ENCODE measurements at regions not wholly inside any gene's neighbourhood (a gene's known extent, or its start where the extent isn't known, plus 50 kb on each side); places are given as distances from the start of the nearest gene placed in this dataset.

GRCh38 chr3:157858821-157859220 is 247.4 kb downstream of the SHOX2 start:
- no peak for ATAC-seq
- no TSS peak for BruUV-seq (replicated peaks)
- H3K27ac ChIP-seq (ENCODE audit: low read depth, low read length): no peak overlapping the region
- ChIA-PET POLR2A (no interaction called here), RAD21 (ENCODE audit: low non-redundant PET in 1 of 2, low total read pairs in 2 of 2, uncharacterized antibody in 2 of 2, unreplicated experiment in 2 of 2) (no interaction called here), CTCF (no interaction called here)
- no peak for TF ChIP-seq ELF1 (IDR thresholded peaks at IDR 0.05; ENCODE audit: borderline replicate concordance, low read depth)
- TF ChIP-seq TCF7L2 (IDR thresholded peaks at IDR 0.05; ENCODE audit: borderline replicate concordance, extremely low read depth, insufficient read depth, insufficient read length): no peak
- TF ChIP-seq, protein P1, sequence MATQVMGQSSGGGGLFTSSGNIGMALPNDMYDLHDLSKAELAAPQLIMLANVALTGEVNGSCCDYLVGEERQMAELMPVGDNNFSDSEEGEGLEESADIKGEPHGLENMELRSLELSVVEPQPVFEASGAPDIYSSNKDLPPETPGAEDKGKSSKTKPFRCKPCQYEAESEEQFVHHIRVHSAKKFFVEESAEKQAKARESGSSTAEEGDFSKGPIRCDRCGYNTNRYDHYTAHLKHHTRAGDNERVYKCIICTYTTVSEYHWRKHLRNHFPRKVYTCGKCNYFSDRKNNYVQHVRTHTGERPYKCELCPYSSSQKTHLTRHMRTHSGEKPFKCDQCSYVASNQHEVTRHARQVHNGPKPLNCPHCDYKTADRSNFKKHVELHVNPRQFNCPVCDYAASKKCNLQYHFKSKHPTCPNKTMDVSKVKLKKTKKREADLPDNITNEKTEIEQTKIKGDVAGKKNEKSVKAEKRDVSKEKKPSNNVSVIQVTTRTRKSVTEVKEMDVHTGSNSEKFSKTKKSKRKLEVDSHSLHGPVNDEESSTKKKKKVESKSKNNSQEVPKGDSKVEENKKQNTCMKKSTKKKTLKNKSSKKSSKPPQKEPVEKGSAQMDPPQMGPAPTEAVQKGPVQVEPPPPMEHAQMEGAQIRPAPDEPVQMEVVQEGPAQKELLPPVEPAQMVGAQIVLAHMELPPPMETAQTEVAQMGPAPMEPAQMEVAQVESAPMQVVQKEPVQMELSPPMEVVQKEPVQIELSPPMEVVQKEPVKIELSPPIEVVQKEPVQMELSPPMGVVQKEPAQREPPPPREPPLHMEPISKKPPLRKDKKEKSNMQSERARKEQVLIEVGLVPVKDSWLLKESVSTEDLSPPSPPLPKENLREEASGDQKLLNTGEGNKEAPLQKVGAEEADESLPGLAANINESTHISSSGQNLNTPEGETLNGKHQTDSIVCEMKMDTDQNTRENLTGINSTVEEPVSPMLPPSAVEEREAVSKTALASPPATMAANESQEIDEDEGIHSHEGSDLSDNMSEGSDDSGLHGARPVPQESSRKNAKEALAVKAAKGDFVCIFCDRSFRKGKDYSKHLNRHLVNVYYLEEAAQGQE (IDR thresholded peaks at IDR 0.05; ENCODE audit: low read depth): no peak
- no peak for TF ChIP-seq RAD21 (IDR thresholded peaks at IDR 0.05; ENCODE audit: low read depth)
- TF ChIP-seq FOSL1 (IDR thresholded peaks at IDR 0.05; ENCODE audit: low read depth): no peak
- no peak for TF ChIP-seq EZH2 (IDR thresholded peaks at IDR 0.05)
- no peak for TF ChIP-seq YY1 (IDR thresholded peaks at IDR 0.05; ENCODE audit: extremely low read depth, insufficient replicate concordance, low read depth, low read length)
- no peak for TF ChIP-seq CBX3 (IDR thresholded peaks at IDR 0.05; ENCODE audit: low read depth)
- no peak for TF ChIP-seq CEBPB (IDR thresholded peaks at IDR 0.05; ENCODE audit: low read depth)
- no peak overlapping the region for H2AFZ ChIP-seq (ENCODE audit: low read depth, low read length, poor library complexity, severe bottlenecking)
- H3K9me2 ChIP-seq (ENCODE audit: insufficient read depth): no peaks in the 10 kb centered on the region
- H4K20me1 ChIP-seq (ENCODE audit: insufficient read depth): no peaks in the 10 kb centered on the region
- intact Hi-C loops (cut with micrococcal nuclease): no loop called here
- H3K27me3 ChIP-seq (ENCODE audit: insufficient read depth, low read length): no peaks in the 10 kb centered on the region
- no peak overlapping the region for H3K4me3 ChIP-seq (replicated peaks in 1 of 2; ENCODE audit: low read depth in 1 of 2, low read length in 2 of 2)
- H3K79me2 ChIP-seq (ENCODE audit: insufficient read depth, low read length): no peaks in the 10 kb centered on the region
- no peak overlapping the region for H3K4me2 ChIP-seq (ENCODE audit: low read length)
- no peak for DNase-seq (ENCODE audit: low read depth, low spot score)
- no peak overlapping the region for H3K9ac ChIP-seq (ENCODE audit: low read length)
- H3K36me3 ChIP-seq (ENCODE audit: control insufficient read depth in 1 of 2, insufficient read depth in 2 of 2, low read length in 2 of 2): no peaks in the 10 kb centered on the region
- H3K4me1 ChIP-seq (ENCODE audit: control insufficient read depth in 1 of 2, insufficient read depth in 2 of 2, low read length in 2 of 2): peaks cover 3 to 11% of the 10 kb centered on the region in 2 experiments; a peak in 3 of 4 replicates
- no peaks in the 10 kb centered on the region for H3K9me3 ChIP-seq (ENCODE audit: control insufficient read depth in 1 of 2, insufficient read depth in 1 of 2, low read depth in 1 of 2, low read length in 2 of 2)
